Lung (tissue), 11 donors: ENCODE measurements at regions not wholly inside any gene's neighbourhood (a gene's known extent, or its start where the extent isn't known, plus 50 kb on each side); places are given as distances from the start of the nearest gene placed in this dataset.

Experiments
- ATAC-seq: fragments of 200-7000 bp; cut with Tn5 transposase; one replicate; pipeline ENCODE4 v1.9.1; 2020; ENCODE audit warnings: moderate number of reproducible peaks; ENCODE audit not compliant: insufficient read depth, low FRiP score
- DNase-seq, 3 donors: peaks; one replicate each; pipeline ENCODE4 v3.0.0-alpha.2; 2013 to 2017
- H3K27ac ChIP-seq, 2 donors: one replicate each; pipeline ENCODE4 v1.5.1; 2013; ENCODE audit warnings: mild to moderate bottlenecking in 2 of 2, moderate library complexity in 2 of 2, control low read depth in 1 of 2, inconsistent platforms in 1 of 2, low read depth in 1 of 2, low read length in 1 of 2
- H3K27me3 ChIP-seq, 3 donors: one replicate each; pipeline ENCODE4 v1.5.1; 2013; ENCODE audit warnings: low read length in 2 of 3; ENCODE audit not compliant: control insufficient read depth in 3 of 3, insufficient read depth in 3 of 3
- H3K36me3 ChIP-seq, 4 donors: one replicate each; pipeline ENCODE4 v1.5.1; 2013; ENCODE audit warnings: low read length in 4 of 4, mild to moderate bottlenecking in 1 of 4, moderate library complexity in 1 of 4; ENCODE audit not compliant: control insufficient read depth in 4 of 4, insufficient read depth in 4 of 4
- H3K4me1 ChIP-seq, 5 donors: one replicate each; pipeline ENCODE4 v1.5.1; 2013; ENCODE audit warnings: low read length in 5 of 5, mild to moderate bottlenecking in 2 of 5, moderate library complexity in 1 of 5; ENCODE audit not compliant: control insufficient read depth in 5 of 5, insufficient read depth in 5 of 5
- H3K4me3 ChIP-seq: one replicate; pipeline ENCODE4 v1.5.1; 2013; ENCODE audit warnings: mild to moderate bottlenecking, control low read depth, moderate library complexity
- H3K9ac ChIP-seq, 2 donors: one replicate each; pipeline ENCODE4 v1.5.1; 2013; ENCODE audit warnings: low read length in 2 of 2, control low read depth in 1 of 2; ENCODE audit not compliant: insufficient read depth in 1 of 2
- H3K9me3 ChIP-seq, 4 donors: one replicate each; pipeline ENCODE4 v1.5.1; 2013; ENCODE audit warnings: low read length in 3 of 4, mild to moderate bottlenecking in 1 of 4, moderate library complexity in 1 of 4; ENCODE audit not compliant: control insufficient read depth in 4 of 4, insufficient read depth in 3 of 4
- whole genome bisulfite sequencing, 2 donors: extraction: QIAGEN DNeasy Blood & Tissue Kit; methylation state at CpG; one replicate each; pipeline ENCODE4 v1.1.7; 2013; 5-methylcytosine and 5-hydroxymethylcytosine counted together
- TF ChIP-seq, protein P1 (sequence below): IDR thresholded peaks from 2 replicates; pipeline ENCODE4 v1.5.1; 2012; ENCODE audit warnings: mild to moderate bottlenecking; ENCODE audit errors: control extremely low read depth, extremely low read depth
- donor health status: control.
- donor health status: control.
- donor health status: Bipolar disorder and iron deficiency.
- donor health status: healthy.
- donor health status: DM: yes; HTN: yes; CAD: no.

GRCh38 chr7:84248843-84249242, 54.3 kb upstream of the SEMA3A start:
- H3K27ac ChIP-seq, result no peak overlapping the region
- peak in 2 of 3 donors; percentile 16 to 29 for DNase-seq

DNA sequence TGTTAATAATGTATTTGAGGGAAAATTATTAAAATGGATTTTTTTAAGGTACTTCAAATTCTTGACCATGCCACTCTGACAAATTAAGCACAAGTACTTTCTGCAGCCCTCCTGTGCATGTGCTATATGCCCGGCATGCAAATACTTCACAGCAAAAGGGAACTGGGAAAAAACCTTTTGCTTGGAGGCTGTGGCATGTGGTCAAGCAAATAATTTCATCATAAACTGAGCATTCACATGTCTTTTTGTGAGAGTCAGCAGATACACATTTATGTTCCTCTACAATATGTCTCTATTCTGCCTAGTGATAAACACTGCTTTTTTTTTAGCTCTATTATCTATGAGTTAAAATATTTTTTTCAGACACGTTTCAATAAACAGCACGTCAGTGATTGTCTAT, 53.7 kb upstream of the SEMA3A start:
- no peak overlapping the region for H3K27ac ChIP-seq
- DNase-seq, result peak in 2 of 3 donors; percentile 31 to 54
- TF ChIP-seq, protein P1, sequence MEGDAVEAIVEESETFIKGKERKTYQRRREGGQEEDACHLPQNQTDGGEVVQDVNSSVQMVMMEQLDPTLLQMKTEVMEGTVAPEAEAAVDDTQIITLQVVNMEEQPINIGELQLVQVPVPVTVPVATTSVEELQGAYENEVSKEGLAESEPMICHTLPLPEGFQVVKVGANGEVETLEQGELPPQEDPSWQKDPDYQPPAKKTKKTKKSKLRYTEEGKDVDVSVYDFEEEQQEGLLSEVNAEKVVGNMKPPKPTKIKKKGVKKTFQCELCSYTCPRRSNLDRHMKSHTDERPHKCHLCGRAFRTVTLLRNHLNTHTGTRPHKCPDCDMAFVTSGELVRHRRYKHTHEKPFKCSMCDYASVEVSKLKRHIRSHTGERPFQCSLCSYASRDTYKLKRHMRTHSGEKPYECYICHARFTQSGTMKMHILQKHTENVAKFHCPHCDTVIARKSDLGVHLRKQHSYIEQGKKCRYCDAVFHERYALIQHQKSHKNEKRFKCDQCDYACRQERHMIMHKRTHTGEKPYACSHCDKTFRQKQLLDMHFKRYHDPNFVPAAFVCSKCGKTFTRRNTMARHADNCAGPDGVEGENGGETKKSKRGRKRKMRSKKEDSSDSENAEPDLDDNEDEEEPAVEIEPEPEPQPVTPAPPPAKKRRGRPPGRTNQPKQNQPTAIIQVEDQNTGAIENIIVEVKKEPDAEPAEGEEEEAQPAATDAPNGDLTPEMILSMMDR, result no peak
- H3K36me3 ChIP-seq, result no peaks in the 10 kb centered on the region
- peaks cover 0 to 5% (median 2%) of the 10 kb centered on the region in 5 donors for H3K4me1 ChIP-seq
- no peak overlapping the region for H3K4me3 ChIP-seq
- ATAC-seq, result peak; percentile 3
- 33 to 43% methylated on average over 3 of the region's 3 CpGs for whole genome bisulfite sequencing, 2 donors
- peaks cover 0 to 4% (median 0%) of the 10 kb centered on the region in 4 donors for H3K9me3 ChIP-seq
- no peak overlapping the region for H3K9ac ChIP-seq
- H3K27me3 ChIP-seq, result no peaks in the 10 kb centered on the region

More at GRCh38 chr7:84248843-84249242, 54.3 kb upstream of the SEMA3A start:
- H3K4me1 ChIP-seq, result peaks cover 0 to 5% (median 2%) of the 10 kb centered on the region in 5 donors
- H3K4me3 ChIP-seq, result no peak overlapping the region
- TF ChIP-seq, protein P1, result no peak
- H3K9ac ChIP-seq, result no peak overlapping the region
- peaks cover 0 to 4% (median 0%) of the 10 kb centered on the region in 4 donors for H3K9me3 ChIP-seq
- WGBS, 2 donors, result 55 to 56% methylated on average over 3 of the region's 3 CpGs
- H3K27me3 ChIP-seq, result no peaks in the 10 kb centered on the region
- peak; percentile 60 for ATAC-seq
- H3K36me3 ChIP-seq, result no peaks in the 10 kb centered on the region

DNA sequence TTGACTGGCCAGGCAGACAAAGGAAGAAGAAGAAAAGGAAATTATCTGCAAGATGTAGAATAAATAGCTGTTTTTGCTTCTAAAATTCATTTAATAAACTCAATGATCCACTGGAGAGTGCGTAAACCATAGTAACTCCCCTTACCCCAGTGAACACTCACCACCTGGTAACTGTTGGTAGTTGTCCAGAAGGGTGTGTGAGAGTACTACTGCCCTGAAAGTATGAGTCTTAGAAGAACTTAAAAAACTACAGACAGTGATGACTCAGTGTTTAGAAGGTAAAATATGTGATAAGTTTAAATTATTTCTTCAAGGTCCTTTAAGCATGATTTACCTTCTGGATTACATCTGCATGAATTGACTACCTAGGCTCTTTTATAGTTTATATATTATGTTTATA, 53.0 kb upstream of the SEMA3A start:
- Histone ChIP-seq H3K9ac (no peak overlapping the region), H3K4me1 (peaks cover 0 to 5% (median 2%) of the 10 kb centered on the region in 5 donors), H3K27ac (no peak overlapping the region), H3K36me3 (no peaks in the 10 kb centered on the region), H3K4me3 (no peak overlapping the region), H3K27me3 (no peaks in the 10 kb centered on the region), H3K9me3 (peaks cover 0 to 4% (median 0%) of the 10 kb centered on the region in 4 donors)
- DNase-seq (no peak), ATAC-seq (no peak)
- TF ChIP-seq, protein P1, result no peak
- WGBS, 2 donors, result 67 to 77% methylated on average over 1 of the region's 1 CpG

GRCh38 chr7:84245835-84246234, 51.2 kb upstream of the SEMA3A start:
- peaks cover 0 to 4% (median 0%) of the 10 kb centered on the region in 4 donors for H3K9me3 ChIP-seq
- no peak overlapping the region for H3K4me3 ChIP-seq
- H3K4me1 ChIP-seq, result peaks cover 0 to 5% (median 2%) of the 10 kb centered on the region in 5 donors
- 70 to 77% methylated on average over 5 of the region's 5 CpGs for WGBS, 2 donors
- no peak overlapping the region for H3K27ac ChIP-seq
- no peak overlapping the region for H3K9ac ChIP-seq
- ATAC-seq (no peak), DNase-seq (no peak)
- H3K27me3 ChIP-seq, result no peaks in the 10 kb centered on the region
- TF ChIP-seq, protein P1, result no peak
- no peaks in the 10 kb centered on the region for H3K36me3 ChIP-seq
